WTC11 (cell line): ENCODE measurements at regions not wholly inside any gene's neighbourhood (a gene's known extent, or its start where the extent isn't known, plus 50 kb on each side); places are given as distances from the start of the nearest gene placed in this dataset.

Source experiments
- CREM ChIP-seq: sonication (generic); formaldehyde crosslinking; IDR thresholded peaks from 2 replicates; pipeline ENCODE4 v1.8.1; 2022; ENCODE audit warnings: mild to moderate bottlenecking, missing genetic modification reagents, moderate library complexity
- TP53 ChIP-seq: sonication (generic); formaldehyde crosslinking; IDR thresholded peaks from 2 replicates; pipeline ENCODE4 v1.8.1; 2023; ENCODE audit warnings: mild to moderate bottlenecking, missing genetic modification reagents
- TF ChIP-seq, protein P1 (sequence below): fragments of 200-600 bp; IDR thresholded peaks from 2 replicates; pipeline ENCODE4 v1.8.0; 2022; ENCODE audit warnings: antibody characterized with exemption
- TF ChIP-seq, protein P2 (sequence below): sonication (generic); formaldehyde crosslinking; IDR thresholded peaks from 2 replicates; pipeline ENCODE4 v1.8.0; 2023; ENCODE audit warnings: missing genetic modification reagents

DNA sequence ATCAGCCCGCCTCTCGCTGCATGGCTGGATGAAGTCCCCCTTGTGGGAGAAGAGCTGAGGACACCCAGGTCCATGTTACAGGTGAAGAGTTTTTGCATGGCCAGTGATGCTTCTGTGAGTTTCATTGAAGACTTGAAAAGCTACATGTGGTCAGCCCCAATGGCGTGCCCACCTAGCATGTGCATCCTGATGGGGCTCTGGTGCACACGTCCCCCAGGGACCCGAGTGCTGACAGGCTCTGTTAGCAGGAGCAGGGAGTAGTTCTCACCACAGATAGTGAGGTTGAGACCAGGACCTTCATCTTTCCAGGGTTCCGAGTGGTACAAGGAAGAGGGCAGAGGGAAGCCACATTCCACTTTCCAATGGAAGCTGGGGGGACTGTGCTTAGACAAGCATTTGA lies 184.8 kb upstream of the C1orf174 start:
- TF ChIP-seq, protein P1, sequence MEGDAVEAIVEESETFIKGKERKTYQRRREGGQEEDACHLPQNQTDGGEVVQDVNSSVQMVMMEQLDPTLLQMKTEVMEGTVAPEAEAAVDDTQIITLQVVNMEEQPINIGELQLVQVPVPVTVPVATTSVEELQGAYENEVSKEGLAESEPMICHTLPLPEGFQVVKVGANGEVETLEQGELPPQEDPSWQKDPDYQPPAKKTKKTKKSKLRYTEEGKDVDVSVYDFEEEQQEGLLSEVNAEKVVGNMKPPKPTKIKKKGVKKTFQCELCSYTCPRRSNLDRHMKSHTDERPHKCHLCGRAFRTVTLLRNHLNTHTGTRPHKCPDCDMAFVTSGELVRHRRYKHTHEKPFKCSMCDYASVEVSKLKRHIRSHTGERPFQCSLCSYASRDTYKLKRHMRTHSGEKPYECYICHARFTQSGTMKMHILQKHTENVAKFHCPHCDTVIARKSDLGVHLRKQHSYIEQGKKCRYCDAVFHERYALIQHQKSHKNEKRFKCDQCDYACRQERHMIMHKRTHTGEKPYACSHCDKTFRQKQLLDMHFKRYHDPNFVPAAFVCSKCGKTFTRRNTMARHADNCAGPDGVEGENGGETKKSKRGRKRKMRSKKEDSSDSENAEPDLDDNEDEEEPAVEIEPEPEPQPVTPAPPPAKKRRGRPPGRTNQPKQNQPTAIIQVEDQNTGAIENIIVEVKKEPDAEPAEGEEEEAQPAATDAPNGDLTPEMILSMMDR = no peak
- TF ChIP-seq TP53 (CRISPR knock-in tag) (no peak), CREM (no peak)
- TF ChIP-seq, protein P2, sequence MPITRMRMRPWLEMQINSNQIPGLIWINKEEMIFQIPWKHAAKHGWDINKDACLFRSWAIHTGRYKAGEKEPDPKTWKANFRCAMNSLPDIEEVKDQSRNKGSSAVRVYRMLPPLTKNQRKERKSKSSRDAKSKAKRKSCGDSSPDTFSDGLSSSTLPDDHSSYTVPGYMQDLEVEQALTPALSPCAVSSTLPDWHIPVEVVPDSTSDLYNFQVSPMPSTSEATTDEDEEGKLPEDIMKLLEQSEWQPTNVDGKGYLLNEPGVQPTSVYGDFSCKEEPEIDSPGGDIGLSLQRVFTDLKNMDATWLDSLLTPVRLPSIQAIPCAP (CRISPR knock-in tag) = no peak
